Testis (tissue), 2 donors: ENCODE measurements at regions not wholly inside any gene's neighbourhood (a gene's known extent, or its start where the extent isn't known, plus 50 kb on each side); places are given as distances from the start of the nearest gene placed in this dataset.

Source experiments
- CTCF ChIP-seq, 3 experiments: fragments of 450-650 bp in 2 of 3; fragments of 200-600 bp in 1 of 3; sonication (generic) in 1 of 3; IDR thresholded peaks; one replicate each; pipeline ENCODE4 v1.5.1; 2016 to 2019; ENCODE audit warnings: antibody characterized with exemption in 3 of 3, mild to moderate bottlenecking in 2 of 3, moderate library complexity in 1 of 3
- POLR2A ChIP-seq: fragments of 450-650 bp; IDR thresholded peaks from one replicate; pipeline ENCODE4 v1.6.1; 2017; ENCODE audit warnings: antibody characterized with exemption, mild to moderate bottlenecking, moderate library complexity

DNA sequence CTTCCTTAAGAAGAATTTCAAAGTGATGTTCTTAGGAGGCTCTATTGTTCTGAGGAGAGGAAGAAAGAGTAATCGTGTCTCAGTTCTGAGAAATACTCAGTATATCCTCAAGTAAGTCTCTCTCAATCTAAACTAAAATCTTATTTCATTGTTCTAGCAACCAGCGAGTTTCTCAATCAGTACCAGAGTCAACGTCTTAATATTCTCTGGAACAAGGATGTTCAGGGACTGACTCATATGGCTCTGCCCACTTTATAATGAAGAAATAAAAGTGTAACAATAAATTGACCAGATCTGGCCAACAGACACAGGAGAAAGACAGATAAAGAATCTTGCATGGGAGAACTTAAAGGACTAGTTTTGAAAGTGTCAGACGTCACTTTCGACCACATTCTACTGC lies 469.8 kb upstream of the FLRT2 start:
- no peak for TF ChIP-seq CTCF (IDR thresholded peaks at IDR 0.05)
- TF ChIP-seq POLR2A = no peak
